B cell (primary cell): ENCODE measurements at regions not wholly inside any gene's neighbourhood (a gene's known extent, or its start where the extent isn't known, plus 50 kb on each side); places are given as distances from the start of the nearest gene placed in this dataset.

ENCODE experiments used
- ATAC-seq: fragments of 200-7000 bp; cut with Tn5 transposase; one replicate; pipeline ENCODE4 v1.10.0; 2021; ENCODE audit warnings: low read depth, mild to moderate bottlenecking, moderate number of reproducible peaks, moderate library complexity
- CTCF ChIA-PET: fragments of 350-600 bp; sonication (Branson Sonifier 250); formaldehyde crosslinking; loops from one replicate; lab custom pipeline; 2021; ENCODE audit warnings: antibody characterized with exemption, inconsistent platforms; lab: Charles Lee
- POLR2A ChIA-PET: fragments of 350-600 bp; sonication (Branson Sonifier 250); formaldehyde crosslinking; loops from one replicate; lab custom pipeline; 2021; ENCODE audit warnings: antibody characterized with exemption; lab: Charles Lee
- DNase-seq: peaks from one replicate; pipeline ENCODE4 v3.0.0; 2013
- H2AFZ ChIP-seq: 2 replicates; pipeline ENCODE4 v1.6.1; 2012; ENCODE audit warnings: mild to moderate bottlenecking, low read depth, low read length; ENCODE audit not compliant: insufficient read depth, poor library complexity, severe bottlenecking
- H3K27ac ChIP-seq, 2 donors: 1 replicate in 1 of 2; 2 replicates in 1 of 2; pipeline ENCODE4 v1.5.1; 2012 to 2013; ENCODE audit warnings: low read length in 2 of 2, mild to moderate bottlenecking in 2 of 2, moderate library complexity in 1 of 2
- H3K27me3 ChIP-seq, 4 experiments: fragments of 200-600 bp in 1 of 4; sonication (generic) in 1 of 4; replicated peaks in 1 of 4; 1 replicate in 2 of 4; 2 replicates in 2 of 4; pipeline versions ENCODE4 v1.6.1 to v1.7.0; 2013 to 2016; ENCODE audit warnings: low read length in 3 of 4, mild to moderate bottlenecking in 2 of 4, mixed read lengths in 1 of 4, moderate library complexity in 1 of 4; ENCODE audit not compliant: insufficient read depth in 4 of 4, control insufficient read depth in 3 of 4; ENCODE audit errors: control extremely low read depth in 1 of 4
- H3K36me3 ChIP-seq, 2 experiments: replicated peaks in 1 of 2; 1 replicate in 1 of 2; 2 replicates in 1 of 2; pipeline versions ENCODE4 v1.6.1 to v1.7.1; 2013; ENCODE audit warnings: low read length in 1 of 2; ENCODE audit not compliant: insufficient read depth in 2 of 2, control insufficient read depth in 1 of 2; ENCODE audit errors: control extremely low read depth in 1 of 2, extremely low read depth in 1 of 2
- H3K4me1 ChIP-seq, 2 donors: fragments of 200-600 bp in 1 of 2; sonication (generic) in 1 of 2; 1 replicate in 1 of 2; 2 replicates in 1 of 2; pipeline versions ENCODE4 v1.5.1 to v1.6.1; 2013 to 2017; ENCODE audit warnings: low read length in 2 of 2; ENCODE audit not compliant: control insufficient read depth in 2 of 2, insufficient read depth in 2 of 2
- H3K4me2 ChIP-seq: replicated peaks from 2 replicates; pipeline ENCODE3; 2012; ENCODE audit warnings: mild to moderate bottlenecking, low read depth, low read length; ENCODE audit not compliant: poor library complexity, severe bottlenecking
- H3K4me3 ChIP-seq, 5 experiments: fragments of 200-600 bp in 1 of 5; sonication (generic) in 1 of 5; 1 replicate in 3 of 5; 2 replicates in 2 of 5; pipeline versions ENCODE4 v1.5.1 to v1.7.0; 2011 to 2016; ENCODE audit warnings: low read length in 4 of 5, mild to moderate bottlenecking in 4 of 5, low read depth in 2 of 5, control low read depth in 1 of 5, moderate library complexity in 1 of 5; ENCODE audit not compliant: insufficient read depth in 1 of 5; ENCODE audit errors: control extremely low read depth in 1 of 5, extremely low read depth in 1 of 5
- H3K79me2 ChIP-seq: fragments of 200-600 bp; sonication (generic); one replicate; pipeline ENCODE4 v1.6.0; 2016; ENCODE audit warnings: low read length; ENCODE audit not compliant: control insufficient read depth, insufficient read depth
- H3K9ac ChIP-seq: fragments of 200-600 bp; sonication (generic); 2 replicates; pipeline ENCODE4 v1.6.1; 2017; ENCODE audit warnings: mild to moderate bottlenecking, low read length, moderate library complexity
- H3K9me3 ChIP-seq, 3 donors: one replicate each; pipeline versions ENCODE4 v1.6.1 to v1.7.1; 2013; ENCODE audit warnings: low read length in 2 of 3; ENCODE audit not compliant: control insufficient read depth in 2 of 3, insufficient read depth in 1 of 3; ENCODE audit errors: control extremely low read depth in 1 of 3
- H4K20me1 ChIP-seq: 2 replicates; pipeline ENCODE4 v1.6.0; 2012; ENCODE audit warnings: mild to moderate bottlenecking, low read length; ENCODE audit not compliant: insufficient read depth, control insufficient read depth, poor library complexity, severe bottlenecking
- H3K27ac Mint-ChIP-seq: one replicate; pipeline ENCODE4 v1.8.0; 2021; ENCODE audit warnings: mixed read lengths
- H3K27me3 Mint-ChIP-seq: one replicate; pipeline ENCODE4 v1.8.0; 2021; ENCODE audit warnings: mixed read lengths
- H3K4me1 Mint-ChIP-seq: one replicate; pipeline ENCODE4 v1.8.0; 2021; ENCODE audit warnings: mixed read lengths
- H3K4me3 Mint-ChIP-seq: one replicate; pipeline ENCODE4 v1.8.0; 2021; ENCODE audit warnings: mixed read lengths
- H3K9me3 Mint-ChIP-seq: one replicate; pipeline ENCODE4 v1.8.0; 2022; ENCODE audit warnings: mixed read lengths; ENCODE audit not compliant: insufficient read depth
- CTCF ChIP-seq: fragments of 200-600 bp; IDR thresholded peaks from one replicate; pipeline ENCODE4 v1.8.0; 2022; ENCODE audit warnings: antibody characterized with exemption, mild to moderate bottlenecking
- EZH2 ChIP-seq: IDR thresholded peaks from 2 replicates; pipeline ENCODE4 v1.6.1; 2012; ENCODE audit warnings: borderline replicate concordance, low read depth, mild to moderate bottlenecking, moderate library complexity, low read length; ENCODE audit not compliant: insufficient read depth, poor library complexity, severe bottlenecking
- WGBS: methylation state at CpG from one replicate; pipeline ENCODE4 v1.1.5; 2013; ENCODE audit warnings: missing lambda C conversion rate; ENCODE audit not compliant: insufficient coverage; 5-methylcytosine and 5-hydroxymethylcytosine counted together
- intact Hi-C: fragments of 100-400 bp; cut with micrococcal nuclease; formaldehyde crosslinking; loops from one replicate; pipeline ENCODE4 v1.10.0; 2022

- Mint-ChIP-seq H3K4me3 (no peak overlapping the region), H3K9me3 (peaks cover 2% of the 10 kb centered on the region), H3K27me3 (peaks cover 16% of the 10 kb centered on the region), H3K27ac (peak overlapping the region; percentile 41), H3K4me1 (peaks cover 20% of the 10 kb centered on the region)
- H3K4me3 ChIP-seq: no peak overlapping the region
- ATAC-seq (no peak), DNase-seq (no peak)
- intact Hi-C loops: no loop called here
- H3K4me2 ChIP-seq: no peak overlapping the region
- H2AFZ ChIP-seq: no peak overlapping the region
- H3K4me1 ChIP-seq: peaks cover 18 to 19% of the 10 kb centered on the region in 2 donors
- peaks cover 0 to 6% (median 0%) of the 10 kb centered on the region in 3 donors for H3K9me3 ChIP-seq
- no peaks in the 10 kb centered on the region for H3K36me3 ChIP-seq
- TF ChIP-seq EZH2 (no peak), CTCF (no peak)
- H3K27me3 ChIP-seq: peaks cover 0 to 4% (median 0%) of the 10 kb centered on the region in 4 experiments
- H3K27ac ChIP-seq: no peak overlapping the region
- 81% methylated on average over 4 of the region's 4 CpGs for WGBS
- POLR2A ChIA-PET: interaction anchor here (0.7 kb wide), 1 partner anchor 188 kb away, joined by 4 read pairs; no protein-coding TSS in a partner anchor
- H4K20me1 ChIP-seq: no peaks in the 10 kb centered on the region
- no peaks in the 10 kb centered on the region for H3K79me2 ChIP-seq
- CTCF ChIA-PET: no interaction called here
- no peak overlapping the region for H3K9ac ChIP-seq
Measured at GRCh38 chr3:72494130-72494529, 354.1 kb downstream of the SHQ1 start.

- peaks cover 27% of the 10 kb centered on the region for H3K4me1 Mint-ChIP-seq
- no peaks in the 10 kb centered on the region for H4K20me1 ChIP-seq
- CTCF ChIA-PET: interaction anchor here (0.7 to 1.3 kb wide), 2 partner anchors 31 to 54 kb away, joined by 3 to 4 read pairs; no protein-coding TSS in a partner anchor
- no peak overlapping the region for H3K4me3 ChIP-seq
- H2AFZ ChIP-seq: no peak overlapping the region
- no peak overlapping the region for H3K27ac ChIP-seq
- peaks cover 0 to 5% (median 0%) of the 10 kb centered on the region in 4 experiments for H3K27me3 ChIP-seq
- no peak overlapping the region for H3K4me2 ChIP-seq
- H3K36me3 ChIP-seq: no peaks in the 10 kb centered on the region
- DNase-seq: no peak
- H3K9me3 Mint-ChIP-seq: peaks cover 2% of the 10 kb centered on the region
- TF ChIP-seq EZH2: no peak
- no peak for TF ChIP-seq CTCF
- peaks cover 0 to 6% (median 0%) of the 10 kb centered on the region in 3 donors for H3K9me3 ChIP-seq
- no peak overlapping the region for H3K4me3 Mint-ChIP-seq
- H3K9ac ChIP-seq: no peak overlapping the region
- no peak for ATAC-seq
- intact Hi-C loops: no loop called here
- H3K27me3 Mint-ChIP-seq: peaks cover 20% of the 10 kb centered on the region
- 86% methylated on average over 2 of the region's 2 CpGs for WGBS
- peaks cover 19 to 23% of the 10 kb centered on the region in 2 donors for H3K4me1 ChIP-seq
- H3K27ac Mint-ChIP-seq: no peak overlapping the region
- POLR2A ChIA-PET: interaction anchor here (0.6 kb wide), 1 partner anchor 111 kb away, joined by 3 read pairs; no protein-coding TSS in a partner anchor
- H3K79me2 ChIP-seq: no peaks in the 10 kb centered on the region
Measured at GRCh38 chr3:72492240-72492639, 356.0 kb downstream of the SHQ1 start.
